Frontal cortex (tissue), 3 donors: ENCODE measurements at regions not wholly inside any gene's neighbourhood (a gene's known extent, or its start where the extent isn't known, plus 50 kb on each side); places are given as distances from the start of the nearest gene placed in this dataset.

Experiments
- DNase-seq, 2 donors: peaks; one replicate each; pipeline ENCODE4 v3.0.0; 2012; ENCODE audit warnings: low spot score in 2 of 2
- FAIRE-seq: peaks from 2 replicates; lab custom pipeline; 2012; peaks lifted over from hg19 to GRCh38; lab: Jason Lieb, UNC
- donor health status: control.
- donor health status: control.
- donor health status: control.

DNA sequence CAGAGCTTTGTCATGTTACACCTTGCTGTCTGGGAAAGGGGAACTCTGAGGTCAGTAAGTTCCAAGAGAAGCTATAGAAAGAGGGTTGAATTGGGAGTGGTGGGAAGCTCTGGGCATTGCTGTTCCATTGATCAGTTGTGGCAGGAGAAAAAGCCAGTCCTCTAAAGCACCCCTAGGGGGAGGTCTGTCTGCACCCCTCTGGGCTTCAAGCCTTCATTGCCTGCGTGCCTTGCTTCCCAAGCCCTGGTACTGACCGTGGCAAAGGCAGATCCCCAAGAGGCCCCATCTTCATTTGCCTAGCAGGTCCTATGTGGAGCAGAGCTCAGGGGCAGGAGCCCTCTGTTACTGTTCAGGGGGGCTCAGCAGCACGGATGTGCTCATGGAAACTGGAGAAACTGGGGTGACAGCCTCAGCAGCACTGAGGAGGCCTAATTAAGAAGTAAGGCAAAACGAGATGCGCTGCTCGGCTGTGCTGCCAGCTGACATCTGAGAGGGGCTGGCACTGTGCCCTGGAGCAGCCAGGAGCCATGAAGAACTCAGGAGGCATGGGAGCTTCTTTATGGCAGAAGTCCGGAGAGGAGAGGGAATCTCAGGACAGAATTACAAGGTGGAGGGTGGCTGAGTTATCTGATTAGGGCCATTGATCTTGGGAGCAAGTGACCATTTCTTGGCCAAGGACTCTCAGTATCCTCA, 270.9 kb downstream of the RPLP1 start:
- no peak for FAIRE-seq

DNA sequence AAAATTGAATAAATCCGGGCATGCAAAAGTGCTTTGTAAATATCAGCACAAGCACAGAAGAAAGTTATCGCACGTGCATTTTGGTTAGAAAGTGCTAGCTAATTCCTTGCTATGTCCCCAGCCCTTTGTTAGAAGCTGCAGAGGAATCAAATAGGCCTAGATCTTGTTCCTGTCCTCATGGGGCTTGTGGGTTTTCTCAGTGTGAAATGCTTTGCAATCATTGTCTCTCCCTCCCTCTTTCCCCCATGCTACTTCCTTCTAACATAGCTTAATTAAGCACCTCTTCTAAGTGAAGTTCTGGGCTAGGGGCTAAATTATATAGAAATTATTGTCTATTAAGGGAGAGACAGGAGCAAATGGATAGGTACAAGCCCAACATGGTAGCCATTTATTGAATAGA, 271.7 kb downstream of the RPLP1 start:
- no peak for FAIRE-seq
- no peak for DNase-seq

More for the DNA sequence above, 270.9 kb downstream of the RPLP1 start:
- no peak for DNase-seq

DNA sequence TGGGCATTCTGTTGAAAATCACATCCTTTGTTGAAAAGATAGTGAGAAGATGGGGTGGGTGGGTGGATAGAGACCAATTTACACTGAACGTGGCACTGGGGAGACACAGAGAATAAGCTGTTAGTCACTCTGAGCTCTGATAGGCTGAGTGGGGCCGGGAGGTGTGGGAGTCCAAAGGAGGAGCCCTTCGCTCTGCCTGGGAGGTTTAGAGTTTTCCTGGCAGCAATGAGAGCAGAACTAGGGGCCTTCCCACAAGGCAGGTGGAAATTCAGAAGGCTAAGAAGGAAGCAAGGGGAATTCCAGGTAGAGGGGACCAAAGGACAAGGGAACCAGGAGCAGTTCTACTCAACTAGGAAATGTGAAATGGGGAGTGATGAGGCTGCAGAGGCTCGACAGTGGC, 272.7 kb downstream of the RPLP1 start:
- FAIRE-seq (no peak), DNase-seq (no peak)

GRCh38 chr15:69725957-69726356, 273.3 kb downstream of the RPLP1 start:
- FAIRE-seq: no peak
- no peak for DNase-seq

- DNase-seq (no peak), FAIRE-seq (no peak)
Observed at GRCh38 chr15:69727121-69727924, 274.7 kb downstream of the RPLP1 start.

GRCh38 chr15:69729167-69729748, 276.6 kb downstream of the RPLP1 start:
- no peak for FAIRE-seq
- no peak for DNase-seq

- FAIRE-seq: no peak
- DNase-seq: no peak
Observed at GRCh38 chr15:69730281-69731080, 277.9 kb downstream of the RPLP1 start.

DNA sequence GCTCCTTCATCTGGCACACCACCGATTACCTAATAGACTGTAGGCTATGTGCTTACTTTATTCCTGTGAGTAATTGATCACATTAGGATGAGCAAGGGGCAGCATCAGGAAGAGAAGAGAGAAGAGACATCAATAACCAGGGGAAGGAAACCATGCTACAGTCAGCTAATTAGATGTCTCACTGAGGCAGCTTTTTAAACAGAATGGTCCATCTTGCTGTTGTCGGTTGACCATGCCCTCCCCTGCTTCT, 278.4 kb downstream of the RPLP1 start:
- FAIRE-seq (no peak), DNase-seq (no peak)

DNA sequence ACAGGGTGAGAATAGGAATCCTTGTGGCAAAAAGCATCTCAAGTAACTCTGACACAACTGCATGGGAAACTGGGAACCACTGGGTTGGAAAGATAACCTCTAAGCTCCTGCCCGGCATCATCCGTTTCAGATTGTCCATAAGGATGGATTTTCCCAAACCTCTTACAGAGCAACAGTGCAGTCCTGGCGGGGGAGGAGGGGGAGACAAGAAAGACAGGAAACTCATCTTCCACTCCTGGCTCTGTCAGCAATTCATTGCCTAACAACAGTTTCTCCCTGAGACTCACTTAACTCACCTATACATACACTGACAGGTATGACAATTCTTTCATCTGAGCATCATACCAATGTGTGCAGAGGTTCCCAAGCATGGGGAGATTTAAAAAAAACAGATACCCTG, 279.0 kb downstream of the RPLP1 start:
- FAIRE-seq: no peak
- DNase-seq: no peak

DNA sequence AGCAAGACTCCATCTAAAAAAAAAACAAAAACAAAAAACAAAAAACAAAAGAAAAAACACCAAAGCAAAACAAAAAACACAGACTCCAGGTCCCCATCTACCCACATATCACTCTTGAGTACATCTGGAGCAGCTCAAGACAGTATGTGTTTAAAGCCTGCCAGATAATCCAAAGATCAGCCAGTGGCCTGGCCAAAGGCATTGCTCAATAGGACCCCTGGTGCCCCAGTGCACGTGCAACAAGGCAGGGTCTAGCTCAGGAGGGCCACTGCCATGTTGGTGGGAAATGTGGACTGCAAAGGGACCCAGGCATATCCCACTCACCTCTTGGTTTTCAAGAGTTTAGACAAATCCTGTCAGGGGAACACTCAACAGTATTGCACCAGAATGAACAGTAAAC, 279.5 kb downstream of the RPLP1 start:
- FAIRE-seq: no peak
- no peak for DNase-seq

DNA sequence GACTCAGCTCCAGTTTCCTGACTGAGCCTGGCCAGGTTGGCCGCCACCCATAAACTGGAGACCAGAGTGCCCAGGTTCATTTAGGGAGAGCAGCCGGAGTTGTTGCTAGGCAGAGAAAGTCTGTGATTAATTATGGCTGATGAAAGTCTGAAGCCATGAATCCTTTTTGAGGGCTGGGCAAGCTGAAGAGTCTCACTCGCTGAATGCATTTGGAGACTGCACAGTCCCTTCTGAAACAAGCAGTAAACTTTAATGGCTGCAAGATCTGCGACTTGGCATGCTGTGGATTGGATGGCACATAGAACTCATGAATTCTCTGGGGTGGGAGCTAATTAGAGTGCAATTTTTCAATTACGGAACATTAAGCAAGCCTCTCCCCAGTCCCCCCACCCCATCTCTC, 282.1 kb downstream of the RPLP1 start:
- no peak for FAIRE-seq
- no peak for DNase-seq

DNA sequence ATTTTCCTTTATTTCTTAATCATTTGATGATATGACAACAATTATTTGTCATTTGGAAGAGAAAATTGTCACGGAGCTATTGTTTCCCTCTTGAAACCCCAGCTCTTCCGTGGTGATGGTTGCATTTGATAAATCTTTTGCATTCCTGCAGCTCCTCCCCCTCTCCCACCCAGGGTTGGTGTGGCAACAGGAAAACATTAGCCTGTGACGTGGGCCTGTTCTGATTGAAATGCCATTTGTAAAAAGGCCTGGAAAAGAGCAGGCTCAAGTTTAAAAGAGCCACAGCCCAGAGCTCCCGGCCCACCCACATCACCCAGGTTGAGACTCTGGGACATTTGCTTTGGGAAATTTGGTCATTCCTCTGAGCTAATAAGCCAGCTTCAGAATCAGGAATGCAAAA, 282.5 kb downstream of the RPLP1 start:
- DNase-seq (no peak), FAIRE-seq (no peak)

DNA sequence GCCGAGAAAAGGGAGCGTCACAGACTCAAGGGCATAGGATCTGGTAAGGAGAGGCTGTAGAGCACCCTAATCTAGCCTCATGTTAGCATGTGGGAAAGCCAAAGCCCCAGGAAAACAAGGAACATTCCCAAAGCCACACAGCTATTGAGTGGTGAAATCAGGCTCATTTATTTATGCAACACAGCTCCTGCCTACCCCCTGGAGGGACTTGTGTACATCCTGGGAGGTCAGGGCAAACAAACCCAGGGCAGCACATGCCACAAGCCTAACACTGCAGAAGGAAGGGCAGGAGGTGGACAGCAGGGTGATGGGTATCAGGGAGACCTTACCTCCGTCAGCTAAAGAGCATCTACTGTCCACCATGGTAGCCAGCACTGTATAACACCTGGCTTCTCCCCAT, 283.5 kb downstream of the RPLP1 start:
- FAIRE-seq (no peak), DNase-seq (no peak)

GRCh38 chr15:69737916-69738315, 285.3 kb downstream of the RPLP1 start:
- FAIRE-seq (no peak), DNase-seq (no peak)

DNA sequence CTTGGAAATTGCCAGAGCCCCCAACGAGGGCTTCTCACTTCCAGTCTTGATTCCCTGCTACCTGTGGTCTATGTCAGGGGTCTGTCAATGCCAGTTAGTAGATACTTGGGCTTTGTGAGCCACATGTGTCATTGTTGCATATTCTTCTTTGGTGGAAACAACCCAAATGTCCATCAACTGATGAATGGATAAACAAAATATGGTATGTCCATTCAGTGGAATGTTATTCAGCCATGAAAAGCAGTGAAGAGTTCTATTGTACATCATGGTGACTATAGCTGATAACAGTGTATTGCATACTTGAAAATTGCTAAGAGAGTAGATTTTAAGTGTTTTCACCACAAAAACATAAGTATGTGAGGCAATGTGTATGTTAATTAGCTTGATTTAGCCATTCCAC, 288.1 kb downstream of the RPLP1 start:
- no peak for FAIRE-seq
- DNase-seq: no peak

- no peak for DNase-seq
- no peak for FAIRE-seq
Observed at GRCh38 chr15:69742361-69742760, 289.7 kb downstream of the RPLP1 start.

DNA sequence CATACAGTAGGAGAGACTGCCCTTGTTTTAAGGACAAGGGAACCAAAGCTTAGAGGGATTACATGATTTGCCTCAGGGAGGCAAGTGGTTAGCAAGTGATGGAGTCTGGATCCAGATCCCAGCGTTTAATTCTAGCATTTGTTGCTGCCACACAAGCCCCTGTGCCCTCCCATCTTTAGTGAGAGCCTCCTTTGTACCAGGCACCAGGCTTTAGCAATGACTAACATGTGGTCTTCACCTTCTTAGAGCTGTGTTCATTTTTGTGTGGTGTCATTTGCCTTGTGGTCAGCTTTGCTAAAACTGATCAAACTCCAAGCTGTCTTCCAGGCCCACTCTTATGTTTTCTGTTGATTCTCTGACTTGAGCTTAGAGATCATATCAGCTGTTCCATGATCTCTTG, 290.5 kb downstream of the RPLP1 start:
- DNase-seq (no peak), FAIRE-seq (no peak)

GRCh38 chr15:69744391-69745162, 292.0 kb downstream of the RPLP1 start:
- no peak for DNase-seq
- no peak for FAIRE-seq

DNA sequence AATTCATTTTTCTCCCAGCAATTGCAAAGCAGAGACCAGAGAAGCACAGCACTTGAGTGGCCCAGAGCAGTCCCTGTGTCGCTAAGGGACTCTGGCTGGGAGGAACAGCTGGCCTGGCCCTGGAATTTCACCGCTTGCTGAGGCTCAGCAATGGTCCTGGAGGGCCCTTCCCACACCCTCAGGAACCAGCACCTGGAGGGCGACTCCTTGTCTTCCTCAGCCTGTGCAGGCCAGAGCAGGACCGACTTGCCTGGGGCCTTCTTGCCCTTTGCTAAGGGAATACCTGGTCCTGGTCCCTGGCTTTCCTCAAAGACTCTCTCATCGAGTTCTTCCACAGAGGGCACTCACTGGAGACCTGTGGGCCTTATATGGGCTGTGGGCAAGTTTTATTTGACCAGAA, 294.6 kb downstream of the RPLP1 start:
- no peak for FAIRE-seq
- no peak for DNase-seq

DNA sequence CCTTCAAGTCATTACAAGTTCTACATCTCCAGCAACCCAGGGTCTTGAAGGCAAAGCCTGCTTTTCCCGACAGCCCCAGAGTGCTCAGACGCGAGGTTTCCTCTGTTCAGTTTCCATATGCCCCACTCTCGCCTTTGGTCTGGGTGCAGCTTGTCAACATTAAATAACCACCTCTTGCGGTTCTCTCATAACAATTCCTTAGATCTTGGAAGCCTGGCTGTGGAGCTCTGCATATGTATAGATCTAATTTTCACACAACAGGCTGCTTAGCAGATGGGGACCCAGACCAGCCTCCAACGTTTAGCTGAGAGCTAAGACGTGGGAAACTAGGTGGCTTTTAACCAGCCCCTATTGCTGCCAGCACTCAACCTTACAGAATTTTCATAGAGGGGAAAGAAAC, 295.5 kb downstream of the RPLP1 start:
- DNase-seq (no peak), FAIRE-seq (no peak)
